NCI-H774 (cell line): ENCODE measurements at regions not wholly inside any gene's neighbourhood (a gene's known extent, or its start where the extent isn't known, plus 50 kb on each side); places are given as distances from the start of the nearest gene placed in this dataset.

Experiments used
- DNase-seq: peaks from one replicate; lab custom pipeline; 2025; lab: John Stamatoyannopoulos, UW

GRCh38 chr5:63346451-63346850 lies 615.8 kb downstream of the HTR1A start:
- no peak for DNase-seq

DNA sequence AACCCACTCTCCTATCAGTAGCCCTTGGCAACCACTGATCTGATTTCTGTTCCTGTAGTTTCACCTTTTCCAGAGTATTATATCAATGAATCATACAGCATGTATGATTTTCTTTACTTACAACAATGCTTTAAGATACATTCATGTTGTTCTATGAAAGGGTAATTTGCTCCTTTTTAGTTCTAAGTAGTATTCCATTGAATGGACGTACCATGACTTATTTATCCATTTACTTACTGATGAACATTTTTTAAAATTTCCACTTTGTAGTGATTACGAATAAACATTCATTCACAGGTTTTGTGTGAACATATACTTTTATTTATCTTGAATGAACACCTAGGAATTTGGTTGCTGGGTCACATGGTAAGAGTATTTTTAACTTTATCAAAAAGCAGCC lies 620.8 kb downstream of the HTR1A start:
- no peak for DNase-seq

- DNase-seq, result no peak
These were observed 638.3 kb downstream of the HTR1A start for GRCh38 chr5:63323926-63324325.

DNA sequence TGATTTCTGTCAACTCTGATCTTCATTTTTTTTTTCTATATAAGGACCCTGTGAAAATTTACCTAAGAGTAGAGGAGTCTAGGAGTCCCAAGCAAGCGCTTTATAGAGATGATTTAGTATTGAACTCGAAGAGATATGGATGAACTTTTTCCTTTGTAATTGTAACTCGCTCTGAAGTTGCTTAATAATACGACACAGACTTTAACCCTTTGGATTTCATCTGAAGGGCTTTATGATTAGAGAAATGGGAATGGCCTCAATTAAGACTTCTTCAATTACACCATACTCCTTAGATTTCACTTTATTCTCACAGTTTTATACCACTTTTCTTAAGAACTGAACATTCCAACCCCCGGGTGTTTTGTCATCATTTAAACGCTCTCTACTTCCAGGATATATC lies 647.7 kb downstream of the HTR1A start:
- no peak for DNase-seq

DNA sequence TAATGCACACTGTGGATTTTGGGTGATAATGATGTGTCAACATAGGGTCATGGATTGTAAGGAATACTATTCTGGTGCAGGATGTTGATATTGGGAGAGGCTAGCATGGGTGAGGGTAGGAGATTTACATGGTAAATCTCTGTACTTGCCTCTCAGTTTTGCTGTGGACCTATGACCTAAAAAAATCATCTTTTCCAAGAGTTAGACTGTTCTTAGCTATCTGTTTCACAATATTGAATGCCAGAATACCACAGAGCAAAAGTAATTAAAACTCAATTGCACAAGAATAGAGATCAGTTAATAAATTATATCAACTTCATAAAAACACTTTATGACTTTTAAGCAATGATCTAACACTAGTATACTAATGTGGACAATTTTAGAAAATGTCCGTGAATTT lies 651.6 kb downstream of the HTR1A start:
- no peak for DNase-seq

- no peak for DNase-seq
These were observed 655.3 kb downstream of the HTR1A start for GRCh38 chr5:63306909-63307308.

DNA sequence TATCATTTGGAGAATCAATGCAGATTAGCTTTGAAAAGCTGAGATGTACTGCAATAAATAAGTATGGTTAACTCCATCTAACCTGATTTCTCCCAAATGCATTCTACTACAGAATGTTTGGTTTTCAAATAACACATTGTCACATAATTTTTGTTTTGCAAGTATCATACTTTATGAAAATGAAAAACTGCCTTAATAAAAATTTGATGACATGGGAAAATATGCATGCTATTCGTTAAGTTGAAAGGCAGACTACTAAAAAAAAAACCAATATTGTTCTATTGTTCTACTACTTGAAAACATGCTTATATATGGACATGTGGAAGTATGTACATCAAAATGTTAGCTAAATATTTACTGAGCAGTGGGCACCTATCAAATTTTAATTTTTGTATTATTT lies 668.9 kb downstream of the HTR1A start:
- DNase-seq, result no peak

- no peak for DNase-seq
These were observed 675.5 kb downstream of the HTR1A start for GRCh38 chr5:63286724-63287123.

DNA sequence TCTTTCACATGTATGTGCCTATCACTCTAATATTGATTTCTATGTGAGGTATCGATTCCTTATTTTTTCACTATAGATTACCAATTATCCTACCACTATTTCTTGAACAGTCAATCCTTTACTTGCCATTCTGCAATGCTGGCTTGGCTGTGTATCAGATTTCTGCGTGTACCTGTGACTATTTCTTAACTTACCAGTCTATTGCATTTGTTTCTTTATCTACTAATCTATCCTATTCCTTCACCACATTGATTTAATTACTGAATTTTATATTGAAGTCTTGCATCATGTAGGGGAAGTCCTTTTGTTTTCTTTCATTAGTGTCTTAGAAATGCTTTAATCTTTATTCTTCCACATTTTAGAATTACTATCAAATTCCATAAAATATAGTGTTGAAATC lies 684.8 kb downstream of the LRRC70 start:
- no peak for DNase-seq

- no peak for DNase-seq
These were observed 683.8 kb downstream of the LRRC70 start for GRCh38 chr5:63262185-63262981.

GRCh38 chr5:63261695-63262094 lies 683.1 kb downstream of the LRRC70 start:
- DNase-seq, result no peak

DNA sequence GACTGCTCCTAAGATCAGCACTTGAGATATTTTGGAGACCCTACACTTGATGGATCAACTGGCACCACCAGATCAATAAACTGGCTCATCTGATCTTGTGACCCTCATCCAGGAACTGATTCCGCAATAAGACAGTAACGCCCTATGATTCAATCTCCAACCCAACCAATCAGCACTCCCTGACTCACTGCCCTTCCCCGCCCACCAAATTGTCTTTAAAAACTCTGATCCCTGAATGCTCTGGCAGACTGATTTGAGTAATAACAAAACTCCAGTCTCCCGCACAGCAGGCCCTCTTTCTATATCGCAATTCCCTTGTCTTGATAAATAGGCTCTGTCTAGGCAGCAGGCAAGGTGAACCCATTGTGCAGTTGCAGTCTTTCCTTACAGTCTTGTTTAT lies 677.0 kb downstream of the LRRC70 start:
- no peak for DNase-seq

GRCh38 chr5:63250939-63251338 lies 672.3 kb downstream of the LRRC70 start:
- no peak for DNase-seq

- no peak for DNase-seq
These were observed 671.3 kb downstream of the LRRC70 start for GRCh38 chr5:63249960-63250359.

GRCh38 chr5:63247651-63248050 lies 669.0 kb downstream of the LRRC70 start:
- DNase-seq, result no peak

DNA sequence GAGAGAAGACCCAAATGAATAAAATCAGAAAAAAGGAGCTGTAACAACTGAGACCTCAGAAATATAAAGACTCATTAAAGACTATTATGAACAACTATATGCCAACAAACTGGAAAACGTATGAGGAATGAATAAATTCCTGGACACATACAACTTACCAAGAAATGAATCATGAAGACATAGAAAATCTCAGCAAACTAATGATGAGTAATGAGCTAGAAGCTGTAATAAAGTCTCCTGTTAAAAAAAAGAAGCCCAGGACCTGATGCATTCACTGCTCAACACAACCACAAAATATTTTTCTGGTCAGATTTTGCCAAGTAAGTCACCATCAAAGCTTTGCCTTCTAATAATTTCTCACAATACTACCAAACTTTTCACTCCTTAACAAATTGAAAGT lies 666.7 kb downstream of the LRRC70 start:
- no peak for DNase-seq

DNA sequence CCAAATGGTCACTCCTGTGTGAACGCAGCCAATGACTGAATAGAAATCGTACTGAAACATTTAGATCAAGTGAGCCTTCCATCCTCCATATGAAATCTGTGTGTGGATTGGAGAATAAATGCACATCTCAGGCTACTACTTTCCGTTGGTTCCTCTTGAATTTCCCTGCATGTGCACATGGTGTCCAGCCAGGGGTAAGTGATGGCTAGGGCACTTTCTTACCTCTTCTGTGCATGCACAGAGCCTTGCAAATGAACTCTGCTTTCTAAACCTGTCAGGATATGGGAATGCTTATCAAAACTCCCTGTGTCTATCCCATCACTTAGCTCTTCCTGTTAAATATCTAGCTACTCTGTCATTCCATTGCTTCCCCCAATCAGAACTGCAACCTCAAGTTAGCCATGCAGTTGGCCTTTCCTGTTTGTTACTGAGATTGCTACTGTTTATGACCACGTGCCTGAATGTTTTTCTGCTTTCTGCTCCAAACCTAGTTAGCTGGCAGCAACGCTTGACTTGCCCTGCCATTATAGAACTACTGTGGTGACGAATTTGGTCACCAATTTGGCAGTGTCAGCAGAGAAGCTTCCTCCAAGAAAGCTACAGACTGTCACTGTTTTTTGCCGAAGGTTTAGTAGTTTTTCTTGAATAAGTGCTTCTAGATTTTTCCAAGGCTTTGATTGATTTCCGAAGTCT lies 661.6 kb downstream of the LRRC70 start:
- DNase-seq, result no peak

DNA sequence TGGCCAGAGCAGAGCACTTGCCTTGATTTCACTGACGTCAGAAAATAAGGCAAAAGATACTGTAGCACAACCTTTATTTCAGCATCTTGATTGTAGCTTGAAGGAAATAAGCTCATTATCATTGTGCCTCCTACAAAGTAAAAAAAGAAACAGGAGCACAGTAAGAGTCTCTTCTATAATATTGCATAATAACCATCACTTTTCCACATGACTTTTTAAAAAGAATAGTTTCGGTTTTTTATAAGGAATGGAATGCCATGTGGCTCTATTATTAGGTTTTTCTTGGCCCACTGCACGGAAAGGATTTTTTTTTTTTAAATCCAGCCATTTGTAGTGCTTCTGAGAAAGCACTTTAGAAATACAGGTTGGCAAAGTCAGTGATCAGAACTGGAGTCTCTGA lies 655.3 kb downstream of the LRRC70 start:
- DNase-seq, result no peak

GRCh38 chr5:63233361-63233760 lies 654.7 kb downstream of the LRRC70 start:
- DNase-seq, result no peak

DNA sequence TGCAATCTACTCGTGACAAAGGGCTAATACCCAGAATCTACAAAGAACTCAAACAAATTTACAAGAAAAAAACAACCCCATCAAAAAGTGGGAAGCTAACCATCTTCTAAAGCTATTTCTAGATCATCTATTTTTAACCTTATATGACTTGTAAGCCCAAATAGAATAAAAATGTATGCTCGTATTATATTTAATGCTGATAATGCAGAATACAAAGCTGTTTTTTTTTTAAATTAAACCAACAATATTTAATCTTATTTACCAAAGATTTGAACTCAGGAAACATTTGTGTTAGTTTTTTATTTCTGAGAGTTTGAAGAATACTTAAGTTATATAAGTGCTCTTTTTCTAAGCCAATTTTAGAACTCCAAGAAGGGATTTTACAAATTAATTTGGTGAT lies 652.1 kb downstream of the LRRC70 start:
- DNase-seq, result no peak

DNA sequence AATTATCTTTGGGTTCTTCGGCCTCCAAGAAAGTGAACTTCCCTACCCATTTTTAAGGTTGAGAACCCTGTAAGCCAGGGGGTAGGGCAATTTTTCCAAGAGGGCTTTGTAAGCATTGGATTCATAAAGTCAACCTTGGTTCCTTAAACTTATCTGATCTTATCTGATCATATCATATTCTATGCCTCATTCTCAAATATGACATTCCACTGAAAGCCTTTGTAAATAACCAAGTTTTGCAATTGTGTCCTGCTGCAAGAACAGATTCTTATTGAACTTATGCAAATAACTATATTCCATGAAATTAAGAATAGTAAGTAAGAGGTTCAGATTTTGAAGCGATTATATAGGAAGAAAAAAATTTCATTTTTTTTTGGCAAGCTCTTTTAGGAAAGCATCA lies 649.5 kb downstream of the LRRC70 start:
- no peak for DNase-seq

DNA sequence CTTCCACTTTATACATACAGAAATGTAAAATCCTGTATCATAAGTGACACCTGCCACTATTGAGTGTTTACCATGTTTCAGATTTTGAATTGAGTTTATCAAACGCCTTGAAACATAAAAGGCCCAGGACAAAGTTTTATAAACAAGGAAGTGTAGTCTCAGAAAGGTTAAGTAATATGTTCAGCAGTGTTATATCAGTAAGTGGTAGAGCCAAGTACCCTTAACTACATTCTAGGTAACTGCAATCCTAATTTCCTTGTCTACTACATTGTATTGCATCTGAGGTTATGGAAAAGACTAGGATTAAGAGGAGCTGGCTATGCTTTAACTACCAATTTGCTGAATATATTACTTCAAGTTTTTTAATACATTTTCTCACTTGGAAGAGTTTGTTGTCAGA lies 641.6 kb downstream of the LRRC70 start:
- no peak for DNase-seq

DNA sequence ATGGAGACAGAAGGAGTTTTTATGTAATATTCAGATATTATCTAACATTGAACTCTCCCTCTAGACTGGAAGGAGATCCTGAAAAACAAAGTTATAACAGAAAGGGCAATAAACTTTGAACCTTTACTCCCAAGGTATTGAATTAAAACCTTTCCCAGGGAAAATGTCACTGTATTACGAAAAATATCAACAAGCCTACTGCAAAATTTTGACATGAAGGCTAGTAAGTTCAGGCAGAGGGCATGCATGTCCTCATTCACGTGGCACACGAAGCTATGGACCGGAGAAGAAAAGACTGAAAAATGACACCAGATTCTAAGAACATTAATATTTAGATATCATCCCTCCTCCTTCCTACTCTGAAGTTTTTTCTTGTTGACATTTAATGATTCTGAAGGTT lies 638.8 kb downstream of the LRRC70 start:
- no peak for DNase-seq

- DNase-seq, result no peak
These were observed 634.6 kb downstream of the LRRC70 start for GRCh38 chr5:63213256-63213655.
